Kidney epithelial cell (primary cell): ENCODE measurements at regions not wholly inside any gene's neighbourhood (a gene's known extent, or its start where the extent isn't known, plus 50 kb on each side); places are given as distances from the start of the nearest gene placed in this dataset.

Experiments
- DNase-seq: peaks from one replicate; pipeline ENCODE4 v3.0.0-alpha.2; 2010; ENCODE audit warnings: low read depth
- H3K27me3 ChIP-seq: 2 replicates; pipeline ENCODE4 v1.6.0; 2011; ENCODE audit warnings: low read length; ENCODE audit not compliant: control insufficient read depth, insufficient read depth
- H3K36me3 ChIP-seq: 2 replicates; pipeline ENCODE4 v1.5.1; 2011; ENCODE audit warnings: low read length; ENCODE audit not compliant: control insufficient read depth, insufficient read depth
- H3K4me3 ChIP-seq: 2 replicates; pipeline ENCODE4 v1.5.1; 2011; ENCODE audit warnings: low read depth, mild to moderate bottlenecking, control low read depth, low read length
- TF ChIP-seq, protein P1 (sequence below): IDR thresholded peaks from 2 replicates; pipeline ENCODE4 v1.5.1; 2011; ENCODE audit warnings: mild to moderate bottlenecking, moderate library complexity, low read length, control low read depth, inconsistent platforms; ENCODE audit not compliant: insufficient read depth, poor library complexity, severe bottlenecking

GRCh38 chr3:152104847-152105415 is 163.8 kb upstream of the MBNL1 start:
- TF ChIP-seq, protein P1, sequence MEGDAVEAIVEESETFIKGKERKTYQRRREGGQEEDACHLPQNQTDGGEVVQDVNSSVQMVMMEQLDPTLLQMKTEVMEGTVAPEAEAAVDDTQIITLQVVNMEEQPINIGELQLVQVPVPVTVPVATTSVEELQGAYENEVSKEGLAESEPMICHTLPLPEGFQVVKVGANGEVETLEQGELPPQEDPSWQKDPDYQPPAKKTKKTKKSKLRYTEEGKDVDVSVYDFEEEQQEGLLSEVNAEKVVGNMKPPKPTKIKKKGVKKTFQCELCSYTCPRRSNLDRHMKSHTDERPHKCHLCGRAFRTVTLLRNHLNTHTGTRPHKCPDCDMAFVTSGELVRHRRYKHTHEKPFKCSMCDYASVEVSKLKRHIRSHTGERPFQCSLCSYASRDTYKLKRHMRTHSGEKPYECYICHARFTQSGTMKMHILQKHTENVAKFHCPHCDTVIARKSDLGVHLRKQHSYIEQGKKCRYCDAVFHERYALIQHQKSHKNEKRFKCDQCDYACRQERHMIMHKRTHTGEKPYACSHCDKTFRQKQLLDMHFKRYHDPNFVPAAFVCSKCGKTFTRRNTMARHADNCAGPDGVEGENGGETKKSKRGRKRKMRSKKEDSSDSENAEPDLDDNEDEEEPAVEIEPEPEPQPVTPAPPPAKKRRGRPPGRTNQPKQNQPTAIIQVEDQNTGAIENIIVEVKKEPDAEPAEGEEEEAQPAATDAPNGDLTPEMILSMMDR = no peak
- no peaks in the 10 kb centered on the region for H3K36me3 ChIP-seq
- no peaks in the 10 kb centered on the region for H3K27me3 ChIP-seq
- no peak for DNase-seq
- no peak overlapping the region for H3K4me3 ChIP-seq

DNA sequence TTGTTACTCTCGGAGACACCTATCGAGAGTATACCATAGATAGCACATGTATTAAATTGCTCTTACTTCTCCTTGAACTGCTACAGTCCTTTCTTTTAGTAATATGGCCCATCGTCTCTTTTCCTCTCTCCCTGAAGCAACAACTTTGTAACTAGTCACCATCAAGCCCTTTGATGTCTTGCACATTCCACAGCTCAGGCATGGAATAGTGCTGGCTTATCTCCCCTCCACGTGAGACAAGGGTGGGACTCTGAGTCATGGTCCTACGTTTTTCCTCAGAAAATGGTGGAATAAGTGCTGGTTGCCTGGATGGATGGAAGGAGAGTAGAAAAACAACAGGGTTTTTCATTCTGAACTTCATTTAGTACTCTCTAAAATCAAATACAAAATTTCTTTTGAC is 163.3 kb upstream of the MBNL1 start:
- Histone ChIP-seq H3K36me3 (no peaks in the 10 kb centered on the region), H3K4me3 (no peak overlapping the region), H3K27me3 (no peaks in the 10 kb centered on the region)
- no peak for DNase-seq
- TF ChIP-seq, protein P1 = no peak

- H3K27me3 ChIP-seq = no peaks in the 10 kb centered on the region
- DNase-seq = no peak
Measured at GRCh38 chr3:152109038-152109437, 159.7 kb upstream of the MBNL1 start.

DNA sequence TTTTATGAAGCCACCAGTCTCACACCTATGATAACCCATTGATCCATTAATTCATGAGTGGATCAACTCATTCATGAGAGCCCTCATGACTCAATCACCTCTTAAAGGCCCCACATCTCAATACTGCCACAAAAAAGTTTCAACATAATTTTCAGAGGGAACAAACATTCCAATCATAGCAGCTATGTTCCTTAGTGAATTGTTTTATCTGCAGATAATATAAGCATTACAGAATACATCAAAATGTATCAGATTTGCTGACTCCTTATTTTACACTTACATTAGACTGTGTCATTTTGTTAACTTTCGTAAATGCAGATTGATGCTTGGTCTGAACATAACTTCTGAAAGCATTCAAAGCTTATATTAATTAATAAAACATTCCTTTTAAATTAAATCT is 155.3 kb upstream of the MBNL1 start:
- TF ChIP-seq, protein P1 = no peak
- Histone ChIP-seq H3K4me3 (no peak overlapping the region), H3K27me3 (no peaks in the 10 kb centered on the region), H3K36me3 (no peaks in the 10 kb centered on the region)
- no peak for DNase-seq

More at GRCh38 chr3:152109038-152109437, 159.7 kb upstream of the MBNL1 start:
- no peak overlapping the region for H3K4me3 ChIP-seq
- no peaks in the 10 kb centered on the region for H3K36me3 ChIP-seq
- TF ChIP-seq, protein P1 = no peak

DNA sequence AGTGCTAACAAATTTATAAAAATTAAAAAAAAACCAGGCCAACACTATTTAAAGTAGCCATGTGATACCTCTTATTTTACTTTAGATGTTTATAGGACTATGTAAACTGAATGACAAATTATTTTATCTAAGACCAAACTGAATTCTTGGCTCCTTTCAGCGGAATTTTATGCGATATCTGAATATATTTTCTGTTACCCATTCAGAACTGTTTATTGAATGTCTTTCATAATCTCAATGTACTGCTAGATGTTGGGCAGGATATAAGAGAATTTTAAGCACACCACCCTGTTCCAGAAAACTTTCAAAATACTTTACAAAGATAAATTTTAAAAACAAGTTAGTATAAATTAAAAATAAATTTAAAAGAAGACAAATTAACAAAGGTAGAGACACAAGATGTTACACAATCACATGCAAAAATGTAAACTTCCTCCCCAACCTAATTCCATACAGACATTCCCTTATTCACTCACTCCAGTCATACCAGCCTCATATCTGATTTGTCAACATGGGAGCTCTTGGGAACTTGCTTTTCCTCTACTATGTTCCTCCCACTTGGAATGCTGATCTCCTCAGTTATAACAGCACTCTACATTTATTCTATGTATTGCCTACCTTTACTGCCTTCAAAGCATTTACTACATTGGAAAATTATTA is 154.6 kb upstream of the MBNL1 start:
- TF ChIP-seq, protein P1 = no peak
- Histone ChIP-seq H3K4me3 (no peak overlapping the region), H3K36me3 (no peaks in the 10 kb centered on the region), H3K27me3 (no peaks in the 10 kb centered on the region)
- DNase-seq = no peak
